H9 (cell line): ENCODE measurements at regions not wholly inside any gene's neighbourhood (a gene's known extent, or its start where the extent isn't known, plus 50 kb on each side); places are given as distances from the start of the nearest gene placed in this dataset.

Experiments
- DNase-seq: peaks from one replicate; pipeline ENCODE4 v3.0.0-alpha.2; 2017
- H2AFZ ChIP-seq: one replicate; pipeline ENCODE4 v1.6.1; 2013; ENCODE audit warnings: mild to moderate bottlenecking, low read length, control low read depth, moderate library complexity
- H2AK5ac ChIP-seq: 2 replicates; pipeline ENCODE4 v1.6.1; 2013; ENCODE audit warnings: low read length, control low read depth, mixed read lengths; ENCODE audit not compliant: insufficient read length
- H2BK120ac ChIP-seq: one replicate; pipeline ENCODE4 v1.6.1; 2013; ENCODE audit warnings: low read depth, mild to moderate bottlenecking, low read length, control low read depth, inconsistent platforms; ENCODE audit not compliant: poor library complexity, severe bottlenecking
- H2BK12ac ChIP-seq: 2 replicates; pipeline ENCODE4 v1.6.1; 2013; ENCODE audit warnings: low read length, control low read depth, mixed read lengths, low read depth; ENCODE audit not compliant: insufficient read length
- H2BK15ac ChIP-seq: 2 replicates; pipeline ENCODE4 v1.6.1; 2013; ENCODE audit warnings: low read depth, low read length, control low read depth
- H2BK20ac ChIP-seq: one replicate; pipeline ENCODE4 v1.6.1; 2013; ENCODE audit warnings: low read depth, mild to moderate bottlenecking, low read length, control low read depth, inconsistent platforms; ENCODE audit not compliant: poor library complexity, severe bottlenecking
- H2BK5ac ChIP-seq: 2 replicates; pipeline ENCODE4 v1.6.1; 2013; ENCODE audit warnings: low read length, control low read depth, mixed read lengths; ENCODE audit not compliant: insufficient read length
- H3K14ac ChIP-seq: 2 replicates; pipeline ENCODE4 v1.6.1; 2013; ENCODE audit warnings: low read length, control low read depth; ENCODE audit not compliant: insufficient read depth
- H3K18ac ChIP-seq: 2 replicates; pipeline ENCODE4 v1.6.1; 2013; ENCODE audit warnings: low read depth, mild to moderate bottlenecking, mixed read lengths, low read length, control low read depth; ENCODE audit not compliant: insufficient read length
- H3K23ac ChIP-seq: 2 replicates; pipeline ENCODE4 v1.6.1; 2013; ENCODE audit warnings: low read length, control low read depth, mixed read lengths, low read depth; ENCODE audit not compliant: insufficient read length
- H3K23me2 ChIP-seq: 2 replicates; pipeline ENCODE4 v1.6.1; 2013; ENCODE audit warnings: low read depth, mild to moderate bottlenecking, mixed read lengths, low read length, control low read depth; ENCODE audit not compliant: insufficient read length, poor library complexity, severe bottlenecking
- H3K27ac ChIP-seq: 2 replicates; pipeline ENCODE4 v1.5.1; 2013; ENCODE audit warnings: low read length, control low read depth, mixed read lengths, low read depth; ENCODE audit not compliant: insufficient read length
- H3K27me3 ChIP-seq: 2 replicates; pipeline ENCODE4 v1.6.1; 2013; ENCODE audit warnings: low read length, control low read depth, inconsistent platforms; ENCODE audit not compliant: insufficient read depth
- H3K4ac ChIP-seq: 2 replicates; pipeline ENCODE4 v1.6.1; 2013; ENCODE audit warnings: low read depth, mild to moderate bottlenecking, control low read depth, inconsistent platforms, low read length, moderate library complexity
- H3K4me1 ChIP-seq: 2 replicates; pipeline ENCODE4 v1.6.1; 2013; ENCODE audit warnings: low read length, control low read depth, inconsistent platforms; ENCODE audit not compliant: insufficient read depth
- H3K4me2 ChIP-seq: 2 replicates; pipeline ENCODE4 v1.6.1; 2013; ENCODE audit warnings: low read length, control low read depth, mixed read lengths; ENCODE audit not compliant: insufficient read length, insufficient read depth
- H3K56ac ChIP-seq: 2 replicates; pipeline ENCODE4 v1.6.1; 2013; ENCODE audit warnings: low read depth, mild to moderate bottlenecking, mixed read lengths, low read length, control low read depth; ENCODE audit not compliant: insufficient read length
- H3K79me1 ChIP-seq: 2 replicates; pipeline ENCODE4 v1.6.1; 2013; ENCODE audit warnings: low read depth, mild to moderate bottlenecking, moderate library complexity, low read length, control low read depth, inconsistent platforms; ENCODE audit not compliant: insufficient read depth, poor library complexity, severe bottlenecking
- H3K79me2 ChIP-seq: 2 replicates; pipeline ENCODE4 v1.6.1; 2013; ENCODE audit warnings: low read length, control low read depth, inconsistent platforms; ENCODE audit not compliant: insufficient read depth
- H3K9ac ChIP-seq: 2 replicates; pipeline ENCODE4 v1.6.1; 2013; ENCODE audit warnings: low read length, control low read depth, mixed read lengths; ENCODE audit not compliant: insufficient read length; ENCODE audit errors: extremely low read depth
- H3K9me3 ChIP-seq: one replicate; pipeline ENCODE4 v1.6.1; 2013; ENCODE audit warnings: low read depth, low read length, inconsistent platforms; ENCODE audit not compliant: control insufficient read depth
- H3T11ph ChIP-seq: one replicate; pipeline ENCODE4 v1.6.1; 2013; ENCODE audit warnings: mild to moderate bottlenecking, low read length, control low read depth, inconsistent platforms
- H4K20me1 ChIP-seq: one replicate; pipeline ENCODE4 v1.6.1; 2013; ENCODE audit not compliant: control insufficient read depth, insufficient read length, insufficient read depth
- H4K5ac ChIP-seq: 2 replicates; pipeline ENCODE4 v1.6.1; 2013; ENCODE audit warnings: low read depth, mild to moderate bottlenecking, mixed read lengths, low read length, control low read depth; ENCODE audit not compliant: insufficient read length
- H4K8ac ChIP-seq: replicated peaks from 2 replicates; pipeline ENCODE4 v1.6.1; 2013; ENCODE audit warnings: low read length, control low read depth, mixed read lengths, low read depth; ENCODE audit not compliant: insufficient read length
- H4K91ac ChIP-seq: 2 replicates; pipeline ENCODE4 v1.6.1; 2013; ENCODE audit warnings: low read depth, mild to moderate bottlenecking, moderate library complexity, mixed read lengths, low read length, control low read depth; ENCODE audit not compliant: insufficient read length
- H3K27ac Mint-ChIP-seq, 3 experiments: 2 replicates in 2 of 3; 3 replicates in 1 of 3; pipeline ENCODE4 v1.8.0; 2020 to 2021; ENCODE audit warnings: mixed read lengths in 3 of 3, mild to moderate bottlenecking in 1 of 3, moderate library complexity in 1 of 3
- H3K27me3 Mint-ChIP-seq: 2 replicates; pipeline ENCODE4 v1.8.0; 2021; ENCODE audit warnings: low read depth, mild to moderate bottlenecking, moderate library complexity, mixed read lengths
- H3K36me3 Mint-ChIP-seq, 3 experiments: 2 replicates in 2 of 3; 3 replicates in 1 of 3; pipeline ENCODE4 v1.8.0; 2020 to 2021; ENCODE audit warnings: low read depth in 3 of 3, mixed read lengths in 3 of 3; ENCODE audit not compliant: insufficient read depth in 1 of 3
- H3K4me1 Mint-ChIP-seq, 2 experiments: 2 replicates each; pipeline ENCODE4 v1.8.0; 2020; ENCODE audit warnings: mixed read lengths in 2 of 2
- H3K4me3 Mint-ChIP-seq, 2 experiments: 2 replicates in 1 of 2; 3 replicates in 1 of 2; pipeline ENCODE4 v1.8.0; 2020 to 2021; ENCODE audit warnings: mild to moderate bottlenecking in 2 of 2, mixed read lengths in 2 of 2, moderate library complexity in 1 of 2
- H3K9me3 Mint-ChIP-seq, 2 experiments: 2 replicates in 1 of 2; 3 replicates in 1 of 2; pipeline ENCODE4 v1.8.0; 2020; ENCODE audit warnings: mild to moderate bottlenecking in 2 of 2, mixed read lengths in 2 of 2, moderate library complexity in 1 of 2
- CTCF ChIP-seq: fragments of 200-600 bp; sonication (generic); conservative IDR thresholded peaks from 3 replicates; pipeline ENCODE4 v1.8.0; 2021; ENCODE audit warnings: antibody characterized with exemption, mild to moderate bottlenecking
- WGBS: extraction: QIAGEN DNeasy Blood & Tissue Kit; methylation state at CpG from one replicate; pipeline ENCODE4 v1.1.7; 2013; ENCODE audit warnings: missing lambda C conversion rate, low lambda C conversion rate, mixed read lengths; ENCODE audit not compliant: insufficient read length; ENCODE audit errors: extremely low coverage; 5-methylcytosine and 5-hydroxymethylcytosine counted together

GRCh38 chr9:134575103-134575900 is 66.3 kb upstream of the COL5A1 start:
- WGBS: no CpG with 5 or more reads among the region's 14 CpGs
- no peak overlapping the region for H4K5ac ChIP-seq
- no peak overlapping the region for H3K56ac ChIP-seq
- H2AFZ ChIP-seq: no peak overlapping the region
- H4K91ac ChIP-seq: no peak overlapping the region
- no peaks in the 10 kb centered on the region for H3K79me1 ChIP-seq
- H3K23ac ChIP-seq: no peak overlapping the region
- H3K79me2 ChIP-seq: no peaks in the 10 kb centered on the region
- no peak overlapping the region for H2BK12ac ChIP-seq
- H3K4me2 ChIP-seq: no peak overlapping the region
- H3K18ac ChIP-seq: no peak overlapping the region
- no peak overlapping the region for H4K8ac ChIP-seq
- H3K9ac ChIP-seq: no peak overlapping the region
- no peak overlapping the region for H2BK20ac ChIP-seq
- H3K23me2 ChIP-seq: no peaks in the 10 kb centered on the region
- H3K4me1 Mint-ChIP-seq: peaks cover 5 to 9% of the 10 kb centered on the region in 2 experiments; a peak in 1 of 4 replicates
- no peak overlapping the region for H3T11ph ChIP-seq
- H3K4me3 Mint-ChIP-seq: no peak overlapping the region
- TF ChIP-seq CTCF: no peak
- no peak overlapping the region for H2BK15ac ChIP-seq
- no peaks in the 10 kb centered on the region for H3K27me3 ChIP-seq
- H3K27me3 Mint-ChIP-seq: no peaks in the 10 kb centered on the region; the same call in none of the 2 replicates
- peak overlapping the region in 1 of 3 experiments; percentile 12; a peak in 2 of 7 replicates for H3K27ac Mint-ChIP-seq
- no peak overlapping the region for H2BK120ac ChIP-seq
- no peaks in the 10 kb centered on the region for H3K4me1 ChIP-seq
- H2AK5ac ChIP-seq: no peak overlapping the region
- H3K4ac ChIP-seq: no peak overlapping the region
- H3K27ac ChIP-seq: no peak overlapping the region
- peaks cover 12 to 16% of the 10 kb centered on the region in 2 experiments for H3K9me3 Mint-ChIP-seq
- H3K36me3 Mint-ChIP-seq: no peaks in the 10 kb centered on the region; a peak in 2 of 7 replicates
- no peak overlapping the region for H2BK5ac ChIP-seq
- no peaks in the 10 kb centered on the region for H3K9me3 ChIP-seq
- no peaks in the 10 kb centered on the region for H4K20me1 ChIP-seq
- no peak overlapping the region; the same call in 1 of the 2 replicates for H3K14ac ChIP-seq
- no peak for DNase-seq
